ENCODE measurements at regions not wholly inside any gene's neighbourhood (a gene's known extent, or its start where the extent isn't known, plus 50 kb on each side); places are given as distances from the start of the nearest gene placed in this dataset.

DNA sequence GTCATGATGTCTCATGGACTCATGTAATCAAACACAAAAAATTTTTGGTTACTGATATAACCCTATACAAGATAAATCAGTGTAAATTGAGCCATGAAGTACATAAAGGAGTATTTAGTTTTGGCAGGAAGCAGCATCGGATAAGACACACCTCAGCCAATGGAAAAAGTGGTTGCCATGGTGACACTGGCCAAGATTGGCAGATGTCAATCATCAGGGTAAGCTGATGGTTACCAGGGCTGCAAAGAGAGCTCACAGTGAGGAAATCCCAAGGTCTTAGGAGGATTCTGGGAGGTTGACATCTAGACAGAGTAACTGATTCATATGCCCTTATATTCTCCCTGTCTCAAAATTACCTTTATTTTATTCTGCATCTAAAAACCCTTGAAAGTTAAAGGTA is 203.8 kb upstream of the PCSK2 start:
- no peak overlapping the region for H3K27ac ChIP-seq (ENCODE audit: low read depth in 2 of 2, low read length in 1 of 2)
- H3K9ac ChIP-seq: no peak overlapping the region
- TF ChIP-seq, protein P1, sequence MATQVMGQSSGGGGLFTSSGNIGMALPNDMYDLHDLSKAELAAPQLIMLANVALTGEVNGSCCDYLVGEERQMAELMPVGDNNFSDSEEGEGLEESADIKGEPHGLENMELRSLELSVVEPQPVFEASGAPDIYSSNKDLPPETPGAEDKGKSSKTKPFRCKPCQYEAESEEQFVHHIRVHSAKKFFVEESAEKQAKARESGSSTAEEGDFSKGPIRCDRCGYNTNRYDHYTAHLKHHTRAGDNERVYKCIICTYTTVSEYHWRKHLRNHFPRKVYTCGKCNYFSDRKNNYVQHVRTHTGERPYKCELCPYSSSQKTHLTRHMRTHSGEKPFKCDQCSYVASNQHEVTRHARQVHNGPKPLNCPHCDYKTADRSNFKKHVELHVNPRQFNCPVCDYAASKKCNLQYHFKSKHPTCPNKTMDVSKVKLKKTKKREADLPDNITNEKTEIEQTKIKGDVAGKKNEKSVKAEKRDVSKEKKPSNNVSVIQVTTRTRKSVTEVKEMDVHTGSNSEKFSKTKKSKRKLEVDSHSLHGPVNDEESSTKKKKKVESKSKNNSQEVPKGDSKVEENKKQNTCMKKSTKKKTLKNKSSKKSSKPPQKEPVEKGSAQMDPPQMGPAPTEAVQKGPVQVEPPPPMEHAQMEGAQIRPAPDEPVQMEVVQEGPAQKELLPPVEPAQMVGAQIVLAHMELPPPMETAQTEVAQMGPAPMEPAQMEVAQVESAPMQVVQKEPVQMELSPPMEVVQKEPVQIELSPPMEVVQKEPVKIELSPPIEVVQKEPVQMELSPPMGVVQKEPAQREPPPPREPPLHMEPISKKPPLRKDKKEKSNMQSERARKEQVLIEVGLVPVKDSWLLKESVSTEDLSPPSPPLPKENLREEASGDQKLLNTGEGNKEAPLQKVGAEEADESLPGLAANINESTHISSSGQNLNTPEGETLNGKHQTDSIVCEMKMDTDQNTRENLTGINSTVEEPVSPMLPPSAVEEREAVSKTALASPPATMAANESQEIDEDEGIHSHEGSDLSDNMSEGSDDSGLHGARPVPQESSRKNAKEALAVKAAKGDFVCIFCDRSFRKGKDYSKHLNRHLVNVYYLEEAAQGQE (IDR thresholded peaks at IDR 0.05; ENCODE audit: low read depth, low read length): no peak
- TF ChIP-seq FOXM1 (IDR thresholded peaks at IDR 0.05; ENCODE audit: low read depth): no peak
- no peaks in the 10 kb centered on the region for H3K36me3 ChIP-seq (replicated peaks in 1 of 2; ENCODE audit: control insufficient read depth in 1 of 2, insufficient read depth in 2 of 2, low read length in 1 of 2)
- no peak overlapping the region for H3K4me3 ChIP-seq (ENCODE audit: low read depth in 2 of 2, low read length in 1 of 2)
- WGBS (ENCODE audit: low lambda C conversion rate): 10% methylated on average over 1 of the region's 1 CpG
- no peaks in the 10 kb centered on the region for H4K20me1 ChIP-seq (ENCODE audit: insufficient read depth)
- H3K9me3 ChIP-seq: no peaks in the 10 kb centered on the region
- no peaks in the 10 kb centered on the region for H3K79me2 ChIP-seq (ENCODE audit: insufficient read depth)
- no peak overlapping the region for H3K4me2 ChIP-seq
- CTCF ChIA-PET: interaction anchor here (1.6 kb wide), 1 partner anchor 220 kb away, joined by 3 read pairs; no protein-coding TSS in a partner anchor
- POLR2A ChIA-PET: no interaction called here
- no peaks in the 10 kb centered on the region for H3K4me1 ChIP-seq (ENCODE audit: control insufficient read depth in 1 of 2, insufficient read depth in 2 of 2, low read depth in 1 of 2, low read length in 1 of 2)
- no peaks in the 10 kb centered on the region for H3K27me3 ChIP-seq (ENCODE audit: insufficient read depth)
- DNase-seq: no peak
- H3K9me2 ChIP-seq: no peaks in the 10 kb centered on the region
- no peak overlapping the region for H2AFZ ChIP-seq (ENCODE audit: low read depth)
- no peaks in the 10 kb centered on the region for H3F3A ChIP-seq (replicated peaks; ENCODE audit: insufficient read depth)

DNA sequence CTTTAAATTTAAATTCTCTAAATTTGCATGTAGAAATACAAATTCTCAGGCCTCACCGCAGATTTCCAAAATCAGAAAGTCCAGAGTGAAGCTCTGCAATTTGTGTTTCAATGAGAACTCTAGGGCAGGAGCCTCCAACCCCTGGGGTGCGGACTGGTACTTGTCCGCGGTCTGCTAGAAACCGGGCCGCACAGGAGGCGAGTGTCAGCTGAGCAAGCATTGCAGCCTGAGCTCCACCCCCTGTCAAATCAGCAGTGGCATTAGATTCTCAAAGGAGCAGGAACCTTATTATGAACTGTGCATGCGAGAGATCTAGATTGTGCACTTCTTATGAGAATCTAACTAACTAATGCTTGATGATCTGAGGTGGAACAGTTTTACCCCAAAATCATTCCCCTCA is 203.0 kb upstream of the PCSK2 start:
- H3K9ac ChIP-seq: no peak overlapping the region
- 57% methylated on average over 8 of the region's 8 CpGs for WGBS (ENCODE audit: low lambda C conversion rate)
- H3K9me2 ChIP-seq: no peaks in the 10 kb centered on the region
- no peaks in the 10 kb centered on the region for H3K36me3 ChIP-seq (replicated peaks in 1 of 2; ENCODE audit: control insufficient read depth in 1 of 2, insufficient read depth in 2 of 2, low read length in 1 of 2)
- H2AFZ ChIP-seq (ENCODE audit: low read depth): no peak overlapping the region
- no peak overlapping the region for H3K4me3 ChIP-seq (ENCODE audit: low read depth in 2 of 2, low read length in 1 of 2)
- CTCF ChIA-PET: no interaction called here
- POLR2A ChIA-PET: no interaction called here
- no peak overlapping the region for H3K4me2 ChIP-seq
- no peaks in the 10 kb centered on the region for H3K79me2 ChIP-seq (ENCODE audit: insufficient read depth)
- no peaks in the 10 kb centered on the region for H3K4me1 ChIP-seq (ENCODE audit: control insufficient read depth in 1 of 2, insufficient read depth in 2 of 2, low read depth in 1 of 2, low read length in 1 of 2)
- H4K20me1 ChIP-seq (ENCODE audit: insufficient read depth): no peaks in the 10 kb centered on the region
- no peaks in the 10 kb centered on the region for H3K27me3 ChIP-seq (ENCODE audit: insufficient read depth)
- no peaks in the 10 kb centered on the region for H3K9me3 ChIP-seq
- no peak for DNase-seq
- no peak overlapping the region for H3K27ac ChIP-seq (ENCODE audit: low read depth in 2 of 2, low read length in 1 of 2)
- no peaks in the 10 kb centered on the region for H3F3A ChIP-seq (replicated peaks; ENCODE audit: insufficient read depth)
- TF ChIP-seq RCOR1 (IDR thresholded peaks at IDR 0.05; ENCODE audit: low read length) (no peak), GATA2 (CRISPR knock-in tag; IDR thresholded peaks at IDR 0.05) (no peak), SIN3A (IDR thresholded peaks at IDR 0.05; ENCODE audit: borderline replicate concordance, low read depth, low read length) (no peak), MEF2A (IDR thresholded peaks at IDR 0.05; ENCODE audit: borderline replicate concordance, low read depth) (no peak)
- TF ChIP-seq, protein P2, sequence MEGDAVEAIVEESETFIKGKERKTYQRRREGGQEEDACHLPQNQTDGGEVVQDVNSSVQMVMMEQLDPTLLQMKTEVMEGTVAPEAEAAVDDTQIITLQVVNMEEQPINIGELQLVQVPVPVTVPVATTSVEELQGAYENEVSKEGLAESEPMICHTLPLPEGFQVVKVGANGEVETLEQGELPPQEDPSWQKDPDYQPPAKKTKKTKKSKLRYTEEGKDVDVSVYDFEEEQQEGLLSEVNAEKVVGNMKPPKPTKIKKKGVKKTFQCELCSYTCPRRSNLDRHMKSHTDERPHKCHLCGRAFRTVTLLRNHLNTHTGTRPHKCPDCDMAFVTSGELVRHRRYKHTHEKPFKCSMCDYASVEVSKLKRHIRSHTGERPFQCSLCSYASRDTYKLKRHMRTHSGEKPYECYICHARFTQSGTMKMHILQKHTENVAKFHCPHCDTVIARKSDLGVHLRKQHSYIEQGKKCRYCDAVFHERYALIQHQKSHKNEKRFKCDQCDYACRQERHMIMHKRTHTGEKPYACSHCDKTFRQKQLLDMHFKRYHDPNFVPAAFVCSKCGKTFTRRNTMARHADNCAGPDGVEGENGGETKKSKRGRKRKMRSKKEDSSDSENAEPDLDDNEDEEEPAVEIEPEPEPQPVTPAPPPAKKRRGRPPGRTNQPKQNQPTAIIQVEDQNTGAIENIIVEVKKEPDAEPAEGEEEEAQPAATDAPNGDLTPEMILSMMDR (IDR thresholded peaks at IDR 0.05): no peak
- TF ChIP-seq, protein P3, sequence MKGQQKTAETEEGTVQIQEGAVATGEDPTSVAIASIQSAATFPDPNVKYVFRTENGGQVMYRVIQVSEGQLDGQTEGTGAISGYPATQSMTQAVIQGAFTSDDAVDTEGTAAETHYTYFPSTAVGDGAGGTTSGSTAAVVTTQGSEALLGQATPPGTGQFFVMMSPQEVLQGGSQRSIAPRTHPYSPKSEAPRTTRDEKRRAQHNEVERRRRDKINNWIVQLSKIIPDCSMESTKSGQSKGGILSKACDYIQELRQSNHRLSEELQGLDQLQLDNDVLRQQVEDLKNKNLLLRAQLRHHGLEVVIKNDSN (IDR thresholded peaks at IDR 0.05; ENCODE audit: borderline replicate concordance, low read depth): no peak

Measured in SK-N-SH (cell line).